HG03469 (cell line): ENCODE measurements at regions not wholly inside any gene's neighbourhood (a gene's known extent, or its start where the extent isn't known, plus 50 kb on each side); places are given as distances from the start of the nearest gene placed in this dataset.
"Not testable (repeated sequence)": the region's sequence is repeated elsewhere in the genome, so short reads cannot be mapped to it uniquely, and the experiment has no call there.

ENCODE experiments used
- ATAC-seq: cut with Tn5 transposase; IDR thresholded peaks from one replicate; pipeline ENCODE4 v1.9.1; 2021; ENCODE audit warnings: mild to moderate bottlenecking, moderate library complexity, moderate number of reproducible peaks; ENCODE audit not compliant: unreplicated experiment

- no peak for ATAC-seq
These were observed 137.7 kb upstream of the CRHR1 start for GRCh38 chr17:45646288-45646988.

- ATAC-seq = no peak
These were observed 135.5 kb upstream of the CRHR1 start for GRCh38 chr17:45648642-45649041.

GRCh38 chr17:45649796-45650195 is 134.3 kb upstream of the CRHR1 start:
- no peak for ATAC-seq

GRCh38 chr17:45650561-45650960 is 133.6 kb upstream of the CRHR1 start:
- no peak for ATAC-seq

GRCh38 chr17:45651145-45651709 is 132.9 kb upstream of the CRHR1 start:
- no peak for ATAC-seq

- ATAC-seq = no peak
These were observed 130.5 kb upstream of the CRHR1 start for GRCh38 chr17:45653616-45654015.

GRCh38 chr17:45656527-45657181 is 127.5 kb upstream of the CRHR1 start:
- ATAC-seq = no peak

DNA sequence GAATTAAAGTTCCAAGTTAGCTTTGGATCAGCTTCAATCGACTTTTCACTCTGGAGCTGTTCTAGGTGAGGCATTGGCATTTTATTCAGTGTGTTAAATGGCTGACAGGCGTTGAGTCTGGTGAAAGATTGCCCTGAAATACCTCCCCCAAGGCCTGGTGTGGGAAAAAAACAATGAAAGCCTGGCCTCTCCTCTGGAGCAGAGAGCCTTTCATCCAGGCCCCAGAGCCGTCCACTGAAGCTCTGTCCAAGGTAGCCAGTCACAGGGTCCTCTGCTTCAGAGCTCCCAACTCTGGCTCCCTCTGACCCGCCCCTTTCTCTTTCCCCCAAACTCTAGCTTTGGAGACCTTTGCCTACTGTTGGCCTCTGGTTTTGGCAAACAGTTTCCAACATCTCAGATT is 123.6 kb upstream of the CRHR1 start:
- no peak for ATAC-seq

- no peak for ATAC-seq
These were observed 121.7 kb upstream of the CRHR1 start for GRCh38 chr17:45662432-45662831.

- no peak for ATAC-seq
These were observed 120.3 kb upstream of the CRHR1 start for GRCh38 chr17:45663772-45664171.

GRCh38 chr17:45664921-45665320 is 119.2 kb upstream of the CRHR1 start:
- no peak for ATAC-seq

DNA sequence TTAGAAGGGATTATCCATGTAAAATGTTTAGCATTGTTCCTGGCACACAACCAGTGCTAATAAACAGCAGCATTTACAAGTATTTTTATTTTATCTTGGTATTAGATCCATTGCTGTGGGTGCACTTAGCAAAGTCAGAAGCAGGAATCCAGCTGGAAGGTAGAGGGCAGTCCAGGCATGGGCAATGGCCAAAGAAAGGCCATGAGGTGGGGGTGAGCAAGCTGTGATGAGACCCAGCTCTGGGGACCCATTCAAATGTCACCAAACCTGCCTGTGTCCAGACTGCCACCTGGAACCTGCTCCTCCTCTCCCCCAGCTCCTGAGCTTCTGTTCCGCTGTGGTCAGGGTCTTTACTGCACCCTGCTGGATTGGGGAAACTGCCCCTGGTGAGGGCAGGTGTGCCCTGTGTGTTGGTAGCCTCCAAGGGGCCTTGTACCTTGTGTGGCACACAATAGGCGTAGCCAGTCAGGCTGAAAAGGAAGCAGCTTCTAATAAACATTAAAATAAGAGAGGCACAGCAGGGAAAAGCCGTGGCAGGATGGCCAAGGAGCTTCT is 118.0 kb upstream of the CRHR1 start:
- ATAC-seq = no peak

DNA sequence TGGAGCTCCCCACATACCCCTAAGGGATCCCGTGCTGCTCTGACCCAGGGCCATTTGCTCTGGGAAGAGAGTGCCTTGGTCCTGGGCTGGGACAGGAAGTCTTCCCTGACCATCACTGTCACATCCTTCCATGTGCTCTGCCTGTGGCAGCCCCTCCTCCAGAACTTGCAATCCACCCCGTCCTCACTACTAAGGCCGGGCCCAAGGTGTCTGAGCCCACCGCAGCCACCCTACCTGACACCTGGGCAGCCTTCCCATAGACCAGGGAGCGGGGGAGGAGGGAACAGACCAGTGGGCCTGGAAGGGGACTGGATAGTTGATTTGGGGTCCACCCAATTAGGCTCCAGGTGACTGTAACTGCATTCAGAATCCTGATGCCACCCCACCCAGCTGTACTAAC is 117.5 kb upstream of the CRHR1 start:
- no peak for ATAC-seq

GRCh38 chr17:45667591-45668171 is 116.4 kb upstream of the CRHR1 start:
- ATAC-seq = no peak

GRCh38 chr17:45668316-45668715 is 115.8 kb upstream of the CRHR1 start:
- no peak for ATAC-seq

- no peak for ATAC-seq
These were observed 111.8 kb upstream of the CRHR1 start for GRCh38 chr17:45672301-45672700.

GRCh38 chr17:45672792-45673191 is 111.3 kb upstream of the CRHR1 start:
- ATAC-seq = no peak

GRCh38 chr17:45673759-45674158 is 110.4 kb upstream of the CRHR1 start:
- not testable (repeated sequence) for ATAC-seq

GRCh38 chr17:45675012-45675411 is 109.1 kb upstream of the CRHR1 start:
- no peak for ATAC-seq

GRCh38 chr17:45675892-45676291 is 108.2 kb upstream of the CRHR1 start:
- no peak for ATAC-seq

GRCh38 chr17:45676695-45677094 is 107.4 kb upstream of the CRHR1 start:
- no peak for ATAC-seq

DNA sequence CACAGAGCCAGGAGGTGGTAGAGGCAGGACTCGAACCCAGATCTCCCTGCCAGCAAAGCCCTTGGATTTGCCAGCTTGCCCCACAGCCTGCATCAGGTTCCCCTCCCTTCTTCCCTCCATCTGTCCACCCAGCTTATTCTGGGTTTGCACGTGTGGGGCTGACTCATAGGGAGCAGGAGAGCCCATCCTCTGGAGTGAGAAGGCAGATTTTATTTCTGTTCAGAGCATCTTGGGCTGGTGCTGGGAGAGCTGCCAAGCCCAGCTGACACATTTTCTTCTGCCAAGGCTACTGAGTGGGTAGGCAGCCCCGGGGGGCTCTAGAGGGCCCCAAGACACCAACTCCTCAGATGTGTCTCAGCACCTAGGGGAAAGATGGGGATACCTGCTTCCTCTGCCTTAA is 106.3 kb upstream of the CRHR1 start:
- ATAC-seq = no peak
